Thyroid gland (tissue), 4 donors: ENCODE measurements at regions not wholly inside any gene's neighbourhood (a gene's known extent, or its start where the extent isn't known, plus 50 kb on each side); places are given as distances from the start of the nearest gene placed in this dataset.

Experiments used
- CTCF ChIP-seq, 6 experiments: fragments of 200-600 bp in 3 of 6; fragments of 450-650 bp in 3 of 6; sonication (generic) in 3 of 6; IDR thresholded peaks; one replicate each; pipeline ENCODE4 v1.5.1; 2016 to 2019; ENCODE audit warnings: antibody characterized with exemption in 6 of 6, mild to moderate bottlenecking in 2 of 6, inconsistent platforms in 1 of 6, moderate library complexity in 1 of 6
- POLR2A ChIP-seq, 2 donors: fragments of 450-650 bp; IDR thresholded peaks; one replicate each; pipeline ENCODE4 v1.6.1; 2017; ENCODE audit warnings: antibody characterized with exemption in 2 of 2, mild to moderate bottlenecking in 2 of 2, moderate library complexity in 1 of 2

GRCh38 chr3:145471976-145472375 lies 689.0 kb downstream of the PLOD2 start:
- no peak for TF ChIP-seq POLR2A (IDR thresholded peaks at IDR 0.05)
- no peak for TF ChIP-seq CTCF (IDR thresholded peaks at IDR 0.05)
